ENCODE measurements at regions not wholly inside any gene's neighbourhood (a gene's known extent, or its start where the extent isn't known, plus 50 kb on each side); places are given as distances from the start of the nearest gene placed in this dataset.

GRCh38 chr16:52191531-52192134 lies 355.3 kb downstream of the TOX3 start:
- TF ChIP-seq CTCF (IDR thresholded peaks at IDR 0.05; ENCODE audit: low read depth, low read length), result peak; percentile 90
- TF ChIP-seq EZH2phosphoT487 (IDR thresholded peaks at IDR 0.05; ENCODE audit: low read depth), result no peak
